ENCODE measurements at regions not wholly inside any gene's neighbourhood (a gene's known extent, or its start where the extent isn't known, plus 50 kb on each side); places are given as distances from the start of the nearest gene placed in this dataset.

- Histone ChIP-seq H3K9me3 (no peaks in the 10 kb centered on the region), H3K27ac (no peak overlapping the region), H3K27me3 (no peaks in the 10 kb centered on the region), H3K4me3 (no peak overlapping the region), H3K36me3 (no peaks in the 10 kb centered on the region), H3K4me1 (no peaks in the 10 kb centered on the region)
- DNase-seq (no peak), ATAC-seq (no peak)
- intact Hi-C loops (cut with DNase I), result no loop called here
- TF ChIP-seq CTCF (IDR thresholded peaks at IDR 0.05), result no peak
Observed at GRCh38 chr9:81227507-81228245, 461.7 kb downstream of the TLE1 start.

GRCh38 chr9:81225596-81225995 is 463.8 kb downstream of the TLE1 start:
- Histone ChIP-seq H3K4me1 (no peaks in the 10 kb centered on the region), H3K36me3 (no peaks in the 10 kb centered on the region), H3K27ac (no peak overlapping the region), H3K9me3 (no peaks in the 10 kb centered on the region), H3K27me3 (no peaks in the 10 kb centered on the region), H3K4me3 (no peak overlapping the region)
- DNase-seq (peak in 2 of 4 donors; percentile 16 to 26), ATAC-seq (no peak)
- no peak for TF ChIP-seq CTCF (IDR thresholded peaks at IDR 0.05)
- intact Hi-C loops (cut with DNase I), result no loop called here

- no peaks in the 10 kb centered on the region for H3K9me3 ChIP-seq
- H3K27ac ChIP-seq, result no peak overlapping the region
- DNase-seq (peak in 2 of 4 donors; percentile 44 to 47), ATAC-seq (no peak)
- H3K4me3 ChIP-seq, result no peak overlapping the region
- intact Hi-C loops (cut with DNase I), result no loop called here
- H3K36me3 ChIP-seq, result no peaks in the 10 kb centered on the region
- TF ChIP-seq CTCF (IDR thresholded peaks at IDR 0.05), result no peak
- H3K4me1 ChIP-seq, result no peaks in the 10 kb centered on the region
- H3K27me3 ChIP-seq, result no peaks in the 10 kb centered on the region
Observed at GRCh38 chr9:81224166-81225081, 464.9 kb downstream of the TLE1 start.

GRCh38 chr9:81214975-81215374 is 474.4 kb downstream of the TLE1 start:
- TF ChIP-seq CTCF (IDR thresholded peaks at IDR 0.05), result no peak
- Histone ChIP-seq H3K4me1 (no peaks in the 10 kb centered on the region), H3K27ac (no peak overlapping the region), H3K27me3 (no peaks in the 10 kb centered on the region), H3K9me3 (peaks cover 0 to 9% of the 10 kb centered on the region in 2 donors), H3K4me3 (no peak overlapping the region), H3K36me3 (no peaks in the 10 kb centered on the region)
- intact Hi-C loops (cut with DNase I), result no loop called here
- ATAC-seq, result no peak
- no peak for DNase-seq

- peaks cover 0 to 9% of the 10 kb centered on the region in 2 donors for H3K9me3 ChIP-seq
- DNase-seq (no peak), ATAC-seq (no peak)
- H3K27me3 ChIP-seq, result no peaks in the 10 kb centered on the region
- H3K27ac ChIP-seq, result no peak overlapping the region
- intact Hi-C loops (cut with DNase I), result no loop called here
- no peak overlapping the region for H3K4me3 ChIP-seq
- no peak for TF ChIP-seq CTCF (IDR thresholded peaks at IDR 0.05)
- no peaks in the 10 kb centered on the region for H3K4me1 ChIP-seq
- H3K36me3 ChIP-seq, result no peaks in the 10 kb centered on the region
Observed at GRCh38 chr9:81213456-81213855, 475.9 kb downstream of the TLE1 start.

Measured in left lung (tissue), 4 donors.